A549 (cell line): ENCODE measurements at regions not wholly inside any gene's neighbourhood (a gene's known extent, or its start where the extent isn't known, plus 50 kb on each side); places are given as distances from the start of the nearest gene placed in this dataset.
"Not testable (repeated sequence)": the region's sequence is repeated elsewhere in the genome, so short reads cannot be mapped to it uniquely, and the experiment has no call there.

Experiments used
- CTCF ChIP-seq: fragments of >200 bp; sonication (Bioruptor Twin); formaldehyde crosslinking; IDR thresholded peaks from 3 replicates; pipeline ENCODE4 v1.5.1; 2016
- MAZ ChIP-seq: fragments of 150-350 bp; IDR thresholded peaks from 2 replicates; pipeline ENCODE4 v1.6.1; 2014; ENCODE audit warnings: antibody characterized with exemption, low read depth, low read length, borderline replicate concordance
- RARB ChIP-seq: fragments of 250-450 bp; sonication (Bioruptor Pico); IDR thresholded peaks from 2 replicates; pipeline ENCODE4 v1.8.0; 2021; ENCODE audit warnings: mild to moderate bottlenecking, moderate library complexity

DNA sequence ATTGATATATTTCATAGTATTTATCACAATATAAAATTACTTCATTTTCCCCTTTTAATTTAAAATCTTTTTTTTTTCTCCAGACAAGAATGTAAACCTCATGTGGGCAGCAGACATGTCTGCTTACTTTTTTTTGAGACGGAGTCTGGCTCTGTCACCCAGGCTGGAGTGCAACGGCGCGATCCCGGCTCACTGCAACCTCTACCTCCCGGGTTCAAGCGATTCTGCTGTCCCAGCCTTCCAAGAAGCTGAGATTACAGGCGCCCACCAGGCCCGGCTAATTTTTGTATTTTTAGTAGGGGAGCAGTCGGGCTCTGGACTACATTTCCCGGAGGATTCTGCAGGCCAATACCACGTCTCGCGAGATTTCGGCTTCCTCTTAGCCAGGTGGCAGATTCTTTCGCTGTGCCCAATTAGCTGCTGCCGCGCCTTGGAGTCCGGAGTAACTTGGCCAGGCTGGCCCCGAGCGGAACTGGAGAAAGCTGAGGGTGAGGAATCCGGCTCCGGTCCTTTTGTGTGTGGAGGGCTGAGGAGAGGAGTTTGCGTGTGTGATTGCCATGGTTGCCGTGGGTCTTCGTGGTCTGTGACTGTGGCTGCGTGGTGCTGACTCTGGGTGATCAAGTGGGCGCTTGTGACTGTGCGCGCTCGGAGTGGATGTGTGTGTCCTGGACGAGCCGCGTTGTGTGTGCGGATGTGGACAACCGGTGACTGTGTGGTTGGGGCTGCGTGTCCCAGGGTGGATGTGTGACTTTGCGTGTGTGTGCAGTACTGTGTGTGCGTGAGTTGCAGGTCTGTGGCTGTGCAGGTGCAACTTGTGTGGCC lies 313.0 kb upstream of the ZNF337 start:
- TF ChIP-seq CTCF; MAZ; RARB (CRISPR knock-in tag): not testable (repeated sequence)
